ENCODE measurements at regions not wholly inside any gene's neighbourhood (a gene's known extent, or its start where the extent isn't known, plus 50 kb on each side); places are given as distances from the start of the nearest gene placed in this dataset.
"Not testable (repeated sequence)": the region's sequence is repeated elsewhere in the genome, so short reads cannot be mapped to it uniquely, and the experiment has no call there.

- not testable (repeated sequence) for H3K4me1 Mint-ChIP-seq, DNase-seq, H3K27me3 Mint-ChIP-seq, H3K36me3 Mint-ChIP-seq, H3K27ac Mint-ChIP-seq, H3K4me3 Mint-ChIP-seq, H3K9me3 Mint-ChIP-seq
Observed at GRCh38 chr16:59612910-59613620, 878.9 kb upstream of the GOT2 start.

DNA sequence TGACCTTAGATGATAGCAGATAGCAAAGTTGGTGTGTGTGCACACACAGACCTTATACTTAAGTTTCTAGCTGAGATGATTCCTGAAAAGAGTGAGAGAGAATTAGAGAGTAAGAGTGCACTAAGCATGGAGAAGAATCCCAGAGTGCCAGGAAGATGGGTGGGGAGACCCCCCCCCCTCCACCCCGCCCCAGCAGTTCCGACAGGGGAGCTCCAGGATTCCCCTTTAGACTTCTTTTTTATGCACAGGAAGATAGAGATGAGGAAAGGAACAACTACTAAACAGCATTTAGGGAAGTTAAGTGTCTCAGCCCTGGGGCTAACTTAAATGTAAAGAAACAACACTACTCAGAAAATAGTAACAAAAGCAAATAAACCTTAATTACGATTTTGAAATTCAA, 878.0 kb upstream of the GOT2 start:
- no peaks in the 10 kb centered on the region for H3K27me3 Mint-ChIP-seq
- no peaks in the 10 kb centered on the region for H3K9me3 Mint-ChIP-seq
- DNase-seq = no peak
- no peak overlapping the region for H3K27ac Mint-ChIP-seq
- H3K36me3 Mint-ChIP-seq = no peaks in the 10 kb centered on the region
- no peaks in the 10 kb centered on the region for H3K4me1 Mint-ChIP-seq
- H3K4me3 Mint-ChIP-seq = no peak overlapping the region

DNA sequence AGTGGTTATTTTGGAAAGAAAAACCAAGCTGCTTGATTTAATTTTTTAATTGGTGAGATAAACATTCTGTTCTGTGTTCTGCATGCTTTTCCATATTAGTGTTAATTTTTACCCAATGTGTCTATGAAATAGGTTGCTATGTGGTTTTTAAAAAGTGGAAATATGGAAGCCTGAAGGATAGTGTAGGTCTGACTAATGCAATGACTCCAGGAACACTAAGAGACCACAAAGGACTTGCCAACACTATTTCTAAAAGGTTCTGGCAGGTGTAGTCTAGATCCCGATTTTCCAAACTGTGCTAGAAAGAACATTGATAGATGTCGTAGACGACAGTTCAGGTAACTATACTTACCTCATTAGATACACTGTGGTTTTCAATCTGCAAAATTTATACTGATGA, 877.4 kb upstream of the GOT2 start:
- H3K27ac Mint-ChIP-seq = no peak overlapping the region
- no peaks in the 10 kb centered on the region for H3K4me1 Mint-ChIP-seq
- H3K27me3 Mint-ChIP-seq = no peaks in the 10 kb centered on the region
- no peak overlapping the region for H3K4me3 Mint-ChIP-seq
- no peaks in the 10 kb centered on the region for H3K9me3 Mint-ChIP-seq
- DNase-seq = no peak
- no peaks in the 10 kb centered on the region for H3K36me3 Mint-ChIP-seq

DNA sequence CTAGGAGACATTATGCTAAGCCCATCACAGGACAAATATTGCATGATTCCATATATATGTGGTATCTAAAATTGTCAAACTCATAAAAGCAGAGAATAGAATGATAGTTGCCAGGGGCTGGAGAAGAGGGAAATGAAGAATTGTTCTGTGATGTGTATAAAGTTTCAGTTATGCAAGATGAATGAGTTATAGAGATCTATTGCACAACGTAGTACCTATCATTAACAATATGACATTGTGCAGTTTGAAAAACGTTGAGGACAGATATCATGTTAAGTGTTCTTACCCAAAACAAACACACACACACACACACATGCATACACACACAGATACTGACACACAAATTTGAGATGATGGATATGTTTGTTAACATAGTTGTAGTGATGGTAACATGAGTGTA, 871.6 kb upstream of the GOT2 start:
- Mint-ChIP-seq H3K27ac (no peak overlapping the region), H3K4me3 (no peak overlapping the region), H3K4me1 (no peaks in the 10 kb centered on the region), H3K9me3 (no peaks in the 10 kb centered on the region), H3K27me3 (no peaks in the 10 kb centered on the region), H3K36me3 (no peaks in the 10 kb centered on the region)
- no peak for DNase-seq

- H3K4me3 Mint-ChIP-seq = no peak overlapping the region
- no peaks in the 10 kb centered on the region for H3K36me3 Mint-ChIP-seq
- no peak for DNase-seq
- no peak overlapping the region for H3K27ac Mint-ChIP-seq
- H3K4me1 Mint-ChIP-seq = no peaks in the 10 kb centered on the region
- no peaks in the 10 kb centered on the region for H3K27me3 Mint-ChIP-seq
- H3K9me3 Mint-ChIP-seq = no peaks in the 10 kb centered on the region
Observed at GRCh38 chr16:59604354-59604753, 870.2 kb upstream of the GOT2 start.

- Mint-ChIP-seq H3K4me1 (no peaks in the 10 kb centered on the region), H3K27me3 (no peaks in the 10 kb centered on the region), H3K36me3 (no peaks in the 10 kb centered on the region), H3K4me3 (no peak overlapping the region), H3K27ac (no peak overlapping the region), H3K9me3 (no peaks in the 10 kb centered on the region)
- no peak for DNase-seq
Observed at GRCh38 chr16:59601452-59601851, 867.3 kb upstream of the GOT2 start.

DNA sequence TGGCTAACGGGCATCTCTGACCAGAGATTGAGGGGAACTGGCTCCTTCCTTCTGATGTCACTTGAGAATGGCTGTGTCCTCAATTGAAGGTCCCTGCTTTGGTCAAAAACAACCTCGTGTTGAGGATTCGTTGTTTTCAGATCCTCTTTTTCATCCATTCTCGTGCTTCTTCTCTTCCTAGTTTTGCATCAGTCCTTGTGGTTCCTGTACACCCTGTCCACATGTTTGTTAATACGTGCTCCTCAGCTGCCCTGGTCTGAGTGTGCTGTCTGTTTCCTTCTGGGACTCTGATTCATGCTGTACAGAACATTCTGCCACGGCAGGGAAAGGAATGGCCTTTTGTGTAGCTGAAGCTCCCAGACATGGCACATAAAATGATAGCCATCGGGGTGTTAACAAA, 863.2 kb upstream of the GOT2 start:
- Mint-ChIP-seq H3K36me3 (no peaks in the 10 kb centered on the region), H3K9me3 (no peaks in the 10 kb centered on the region), H3K27ac (no peak overlapping the region), H3K4me1 (no peaks in the 10 kb centered on the region), H3K27me3 (no peaks in the 10 kb centered on the region), H3K4me3 (no peak overlapping the region)
- no peak for DNase-seq

DNA sequence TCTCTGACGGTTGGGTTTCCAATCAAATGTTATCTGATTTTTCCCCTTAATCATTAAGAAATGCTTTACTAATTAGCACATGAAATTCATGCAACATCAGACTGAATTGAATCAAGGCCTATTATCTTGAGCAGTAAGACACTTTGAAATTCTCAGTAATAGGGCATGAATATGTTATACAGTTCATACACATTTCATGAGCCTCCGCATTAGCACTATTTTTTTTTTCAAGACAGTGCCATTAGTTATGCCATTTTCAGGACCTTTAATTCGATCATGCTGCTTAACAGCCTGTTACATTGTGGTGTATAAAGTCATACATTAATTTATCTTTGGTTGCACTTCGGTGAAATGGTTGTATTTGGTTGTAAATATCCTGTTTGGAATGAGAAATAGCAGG, 862.6 kb upstream of the GOT2 start:
- Mint-ChIP-seq H3K4me3 (no peak overlapping the region), H3K27ac (no peak overlapping the region), H3K36me3 (no peaks in the 10 kb centered on the region), H3K27me3 (no peaks in the 10 kb centered on the region), H3K4me1 (no peaks in the 10 kb centered on the region), H3K9me3 (no peaks in the 10 kb centered on the region)
- no peak for DNase-seq

DNA sequence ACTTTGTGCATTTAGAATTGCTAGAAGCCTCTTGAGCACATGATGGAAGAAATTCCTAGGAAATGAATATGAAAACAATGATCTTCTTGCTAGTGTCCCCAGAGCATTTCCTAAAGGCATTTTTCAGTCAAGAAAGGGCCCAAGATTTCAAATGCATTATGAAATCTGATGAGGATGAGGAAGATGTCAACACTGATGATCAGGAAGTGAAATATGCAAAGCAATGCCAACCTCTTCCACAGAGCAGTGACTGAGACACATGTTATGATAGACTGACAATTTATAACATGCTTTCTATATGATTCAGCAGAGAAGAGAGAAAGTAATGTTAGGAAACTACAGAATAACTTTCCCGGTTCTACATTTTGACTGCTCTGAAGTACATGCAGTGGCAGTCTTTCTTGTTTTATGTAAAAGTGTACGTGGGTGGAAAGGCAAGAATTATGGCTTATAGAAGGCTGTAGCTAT, 859.1 kb upstream of the GOT2 start:
- Mint-ChIP-seq H3K27ac (no peak overlapping the region), H3K4me3 (no peak overlapping the region), H3K9me3 (no peaks in the 10 kb centered on the region), H3K4me1 (no peaks in the 10 kb centered on the region), H3K27me3 (peaks cover 5% of the 10 kb centered on the region), H3K36me3 (no peaks in the 10 kb centered on the region)
- DNase-seq = no peak

DNA sequence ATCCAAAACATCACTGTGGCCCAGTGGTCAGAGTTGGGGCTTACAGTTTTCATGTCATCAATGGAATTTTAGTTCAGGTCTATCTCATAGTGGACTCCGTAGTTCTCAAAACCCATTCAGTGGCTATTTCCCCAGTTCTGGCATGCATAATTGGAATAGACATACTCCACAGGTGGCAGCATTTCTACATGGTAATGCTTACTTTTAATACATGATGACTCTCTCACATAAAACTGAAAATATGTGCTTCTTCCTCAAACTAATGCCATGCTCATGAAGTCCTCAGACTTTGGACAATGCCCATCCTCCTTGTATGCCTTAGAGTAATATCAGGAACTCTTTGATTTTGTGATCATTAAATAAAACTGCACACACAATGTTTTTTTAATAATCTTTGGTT, 857.4 kb upstream of the GOT2 start:
- DNase-seq = no peak
- Mint-ChIP-seq H3K9me3 (no peaks in the 10 kb centered on the region), H3K27me3 (peaks cover 5% of the 10 kb centered on the region), H3K4me3 (no peak overlapping the region), H3K27ac (no peak overlapping the region), H3K36me3 (no peaks in the 10 kb centered on the region), H3K4me1 (no peaks in the 10 kb centered on the region)

- no peak overlapping the region for H3K4me3 Mint-ChIP-seq
Observed at GRCh38 chr16:59590845-59591244, 856.7 kb upstream of the GOT2 start.

DNA sequence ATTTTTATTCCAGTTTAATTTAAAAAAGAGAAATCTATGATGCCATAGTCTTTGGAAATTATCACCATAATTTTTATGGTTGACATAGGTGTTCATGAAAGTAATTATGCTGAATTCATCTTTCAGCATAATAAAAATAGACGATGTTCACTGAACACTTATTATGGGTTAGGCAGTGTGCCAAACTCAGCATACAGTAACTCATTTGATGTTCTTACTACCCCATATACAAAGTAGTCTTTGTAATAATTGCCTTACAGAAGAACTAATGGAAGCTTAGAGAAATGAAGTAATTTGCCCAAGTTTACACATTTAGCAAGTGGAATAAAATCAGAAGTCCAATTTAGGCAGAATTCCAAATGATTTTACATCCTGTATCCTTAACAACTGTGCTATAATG, 852.2 kb upstream of the GOT2 start:
- Mint-ChIP-seq H3K9me3 (no peaks in the 10 kb centered on the region), H3K27ac (no peak overlapping the region), H3K27me3 (peaks cover 5% of the 10 kb centered on the region), H3K4me1 (no peaks in the 10 kb centered on the region), H3K36me3 (no peaks in the 10 kb centered on the region), H3K4me3 (no peak overlapping the region)
- DNase-seq = no peak

More at GRCh38 chr16:59590845-59591244, 856.7 kb upstream of the GOT2 start:
- Mint-ChIP-seq H3K27ac (no peak overlapping the region), H3K4me1 (no peaks in the 10 kb centered on the region), H3K27me3 (peaks cover 5% of the 10 kb centered on the region), H3K36me3 (no peaks in the 10 kb centered on the region), H3K9me3 (no peaks in the 10 kb centered on the region)
- DNase-seq = no peak

- Mint-ChIP-seq H3K9me3 (no peaks in the 10 kb centered on the region), H3K4me1 (no peaks in the 10 kb centered on the region), H3K27ac (no peak overlapping the region)
Observed at GRCh38 chr16:59574296-59574695, 840.2 kb upstream of the GOT2 start.

GRCh38 chr16:59573528-59574271, 839.6 kb upstream of the GOT2 start:
- H3K4me3 Mint-ChIP-seq = no peak overlapping the region
- H3K27me3 Mint-ChIP-seq = no peaks in the 10 kb centered on the region
- no peak overlapping the region for H3K27ac Mint-ChIP-seq
- H3K36me3 Mint-ChIP-seq = no peaks in the 10 kb centered on the region
- H3K9me3 Mint-ChIP-seq = no peaks in the 10 kb centered on the region
- no peak for DNase-seq
- no peaks in the 10 kb centered on the region for H3K4me1 Mint-ChIP-seq

More at GRCh38 chr16:59574296-59574695, 840.2 kb upstream of the GOT2 start:
- no peaks in the 10 kb centered on the region for H3K36me3 Mint-ChIP-seq
- no peak overlapping the region for H3K4me3 Mint-ChIP-seq
- no peak for DNase-seq
- H3K27me3 Mint-ChIP-seq = no peaks in the 10 kb centered on the region

- Mint-ChIP-seq H3K27me3 (no peaks in the 10 kb centered on the region), H3K27ac (no peak overlapping the region), H3K4me3 (no peak overlapping the region), H3K4me1 (no peaks in the 10 kb centered on the region), H3K36me3 (no peaks in the 10 kb centered on the region), H3K9me3 (no peaks in the 10 kb centered on the region)
- no peak for DNase-seq
Observed at GRCh38 chr16:59567496-59567895, 833.4 kb upstream of the GOT2 start.

DNA sequence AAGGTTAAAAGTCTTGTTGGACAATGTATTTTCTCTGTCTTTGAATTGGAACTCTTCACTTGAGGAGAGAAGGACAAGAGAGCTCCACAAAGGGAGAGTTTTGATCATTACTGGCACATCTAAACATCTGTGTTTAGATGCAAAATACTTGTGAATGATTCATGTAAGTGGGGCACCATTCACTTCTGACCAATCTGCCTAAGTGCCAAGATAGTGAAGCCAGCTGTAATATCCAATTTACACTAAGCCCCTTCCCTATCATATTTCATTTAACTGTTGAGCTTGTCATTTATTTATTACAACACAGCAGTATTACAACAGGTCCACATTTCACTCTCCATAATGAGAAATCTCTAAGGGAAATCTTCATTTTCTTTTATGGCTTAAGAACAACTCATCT, 832.3 kb upstream of the GOT2 start:
- H3K27ac Mint-ChIP-seq = no peak overlapping the region
- H3K4me3 Mint-ChIP-seq = no peak overlapping the region
- H3K9me3 Mint-ChIP-seq = no peaks in the 10 kb centered on the region
- no peaks in the 10 kb centered on the region for H3K27me3 Mint-ChIP-seq
- H3K36me3 Mint-ChIP-seq = no peaks in the 10 kb centered on the region
- H3K4me1 Mint-ChIP-seq = no peaks in the 10 kb centered on the region
- DNase-seq = no peak

Measured in activated naive CD8-positive, alpha-beta T cell treated with anti-CD3 and anti-CD28 coated beads for 36 hours (primary cell).